GM12878 (cell line): ENCODE measurements at regions not wholly inside any gene's neighbourhood (a gene's known extent, or its start where the extent isn't known, plus 50 kb on each side); places are given as distances from the start of the nearest gene placed in this dataset.

Source experiments
- ATF3 ChIP-seq: IDR thresholded peaks from 2 replicates; pipeline ENCODE4 v1.6.1; 2011; ENCODE audit warnings: low read depth, mild to moderate bottlenecking, low read length, moderate library complexity, borderline replicate concordance; ENCODE audit errors: extremely low read depth
- CTCF ChIP-seq, 3 experiments: IDR thresholded peaks in 2 of 3; conservative IDR thresholded peaks in 1 of 3; 2 replicates each; pipeline ENCODE4 v1.5.1; 2011; ENCODE audit warnings: low read depth in 3 of 3, low read length in 3 of 3, mild to moderate bottlenecking in 3 of 3, control low read depth in 2 of 3, moderate library complexity in 2 of 3, inconsistent platforms in 1 of 3, mixed read lengths in 1 of 3; ENCODE audit not compliant: control insufficient read depth in 2 of 3, insufficient read depth in 1 of 3; ENCODE audit errors: extremely low read depth in 1 of 3
- E2F8 ChIP-seq: fragments of 450-650 bp; IDR thresholded peaks from 2 replicates; pipeline ENCODE4 v1.6.1; 2018; ENCODE audit warnings: mild to moderate bottlenecking, low read depth, moderate library complexity; ENCODE audit not compliant: partially characterized antibody
- E4F1 ChIP-seq: fragments of 450-650 bp; IDR thresholded peaks from 2 replicates; pipeline ENCODE4 v1.6.1; 2018; ENCODE audit warnings: borderline replicate concordance, mild to moderate bottlenecking; ENCODE audit not compliant: partially characterized antibody
- GABPA ChIP-seq: IDR thresholded peaks from 2 replicates; pipeline ENCODE4 v1.6.1; 2014; ENCODE audit warnings: antibody characterized with exemption, low read depth, mild to moderate bottlenecking, inconsistent platforms
- HDAC2 ChIP-seq: fragments of 200-600 bp; sonication (generic); IDR thresholded peaks from 2 replicates; pipeline ENCODE4 v1.6.1; 2017
- HDAC6 ChIP-seq: fragments of 200-600 bp; sonication (generic); IDR thresholded peaks from one replicate; pipeline ENCODE4 v1.8.0; 2017; ENCODE audit warnings: antibody characterized with exemption; ENCODE audit not compliant: unreplicated experiment
- IKZF1 ChIP-seq: fragments of 450-650 bp; conservative IDR thresholded peaks from 2 replicates; pipeline ENCODE4 v1.6.1; 2017; ENCODE audit warnings: antibody characterized with exemption, mild to moderate bottlenecking
- IRF3 ChIP-seq: fragments of 450-650 bp; IDR thresholded peaks from 2 replicates; pipeline ENCODE4 v1.6.1; 2014; ENCODE audit warnings: mild to moderate bottlenecking
- POLR2A ChIP-seq: IDR thresholded peaks from 2 replicates; pipeline ENCODE4 v1.6.1; 2011; ENCODE audit warnings: low read depth, mild to moderate bottlenecking, low read length
- POLR2AphosphoS5 ChIP-seq: IDR thresholded peaks from 2 replicates; pipeline ENCODE4 v1.6.1; 2011; ENCODE audit warnings: mild to moderate bottlenecking, low read length, inconsistent platforms
- RFX5 ChIP-seq: IDR thresholded peaks from 2 replicates; pipeline ENCODE4 v1.6.1; 2011; ENCODE audit warnings: low read depth, low read length, improper control_type of control experiment
- SMAD1 ChIP-seq: fragments of 450-650 bp; IDR thresholded peaks from 2 replicates; pipeline ENCODE4 v1.6.1; 2018; ENCODE audit warnings: mild to moderate bottlenecking, low read depth; ENCODE audit not compliant: partially characterized antibody
- ZNF274 ChIP-seq: IDR thresholded peaks from one replicate; pipeline ENCODE4 v1.8.0; 2011; ENCODE audit not compliant: insufficient read length, insufficient read depth

- TF ChIP-seq GABPA (no peak), ZNF274 (no peak), ATF3 (no peak), SMAD1 (no peak), HDAC6 (no peak), CTCF (IDR thresholded peaks at IDR 0.05 in 2 of 3, conservative IDR thresholded peaks at IDR 0.05 in 1 of 3; ENCODE audit: control insufficient read depth in 2 of 3, extremely low read depth in 1 of 3, insufficient read depth in 1 of 3, low read depth in 3 of 3, low read length in 3 of 3) (no peak), POLR2AphosphoS5 (no peak), RFX5 (no peak), IRF3 (no peak), IKZF1 (no peak), HDAC2 (no peak), E2F8 (no peak), E4F1 (no peak), POLR2A (no peak)
These were observed 290.5 kb upstream of the HS6ST1 start for GRCh38 chr2:128608921-128609880.
